Upper lobe of right lung (tissue), 1 donor: ENCODE measurements at regions not wholly inside any gene's neighbourhood (a gene's known extent, or its start where the extent isn't known, plus 50 kb on each side); places are given as distances from the start of the nearest gene placed in this dataset.
"Not testable (repeated sequence)": the region's sequence is repeated elsewhere in the genome, so short reads cannot be mapped to it uniquely, and the experiment has no call there.

ENCODE experiments used
- ATAC-seq: fragments of 200-7000 bp; cut with Tn5 transposase; one replicate; pipeline ENCODE4 v1.9.1; 2020; ENCODE audit warnings: mild to moderate bottlenecking, moderate library complexity
- DNase-seq: peaks from one replicate; pipeline ENCODE4 v3.0.0-alpha.2; 2020
- H3K27ac ChIP-seq: fragments of 200-600 bp; one replicate; pipeline ENCODE4 v1.8.0; 2022
- H3K27me3 ChIP-seq: fragments of 200-600 bp; one replicate; pipeline ENCODE4 v1.8.0; 2022; ENCODE audit warnings: mild to moderate bottlenecking
- H3K36me3 ChIP-seq: fragments of 200-600 bp; one replicate; pipeline ENCODE4 v1.8.0; 2022
- H3K4me1 ChIP-seq: fragments of 200-600 bp; one replicate; pipeline ENCODE4 v1.8.0; 2022
- H3K4me3 ChIP-seq: fragments of 200-600 bp; one replicate; pipeline ENCODE4 v1.8.0; 2022; ENCODE audit warnings: mild to moderate bottlenecking
- H3K9me3 ChIP-seq: fragments of 200-600 bp; one replicate; pipeline ENCODE4 v1.8.0; 2022
- CTCF ChIP-seq: fragments of 200-600 bp; IDR thresholded peaks from one replicate; pipeline ENCODE4 v1.8.0; 2022; ENCODE audit warnings: antibody characterized with exemption
- intact Hi-C: fragments of 100-400 bp; cut with DNase I; formaldehyde crosslinking; loops from one replicate; pipeline ENCODE4 v1.11.0; 2022
- donor health status: DM: no; HTN: yes; CAD: no; lungs with severe emphysema.

GRCh38 chr15:81710328-81710727 lies 335.5 kb downstream of the MEX3B start:
- Histone ChIP-seq H3K9me3 (no peaks in the 10 kb centered on the region), H3K27me3 (no peaks in the 10 kb centered on the region), H3K36me3 (no peaks in the 10 kb centered on the region), H3K4me3 (no peak overlapping the region), H3K27ac (no peak overlapping the region), H3K4me1 (no peaks in the 10 kb centered on the region)
- ATAC-seq, result no peak
- intact Hi-C loops, result no loop called here
- no peak for TF ChIP-seq CTCF
- no peak for DNase-seq

- intact Hi-C loops, H3K4me1 ChIP-seq, H3K4me3 ChIP-seq, ATAC-seq, H3K36me3 ChIP-seq, DNase-seq, H3K27ac ChIP-seq, H3K27me3 ChIP-seq, H3K9me3 ChIP-seq: not testable (repeated sequence)
Measured at GRCh38 chr15:81706816-81707346, 332.9 kb upstream of the TMC3 start.

GRCh38 chr15:81705727-81706126 lies 331.7 kb upstream of the TMC3 start:
- DNase-seq, H3K4me1 ChIP-seq, ATAC-seq, H3K27me3 ChIP-seq, intact Hi-C loops, H3K4me3 ChIP-seq, H3K27ac ChIP-seq, H3K9me3 ChIP-seq, H3K36me3 ChIP-seq: not testable (repeated sequence)

GRCh38 chr15:81686021-81686420 lies 312.0 kb upstream of the TMC3 start:
- TF ChIP-seq CTCF, result no peak
- no peak for ATAC-seq
- Histone ChIP-seq H3K9me3 (no peaks in the 10 kb centered on the region), H3K36me3 (no peaks in the 10 kb centered on the region), H3K27ac (no peak overlapping the region), H3K4me3 (no peak overlapping the region), H3K27me3 (no peaks in the 10 kb centered on the region), H3K4me1 (no peaks in the 10 kb centered on the region)
- intact Hi-C loops, result no loop called here
- no peak for DNase-seq

- Histone ChIP-seq H3K36me3 (no peaks in the 10 kb centered on the region), H3K4me1 (no peaks in the 10 kb centered on the region), H3K4me3 (no peak overlapping the region), H3K27ac (no peak overlapping the region), H3K9me3 (no peaks in the 10 kb centered on the region), H3K27me3 (no peaks in the 10 kb centered on the region)
- ATAC-seq (no peak), DNase-seq (no peak)
- TF ChIP-seq CTCF, result no peak
- intact Hi-C loops, result no loop called here
Measured at GRCh38 chr15:81685237-81685636, 311.2 kb upstream of the TMC3 start.

GRCh38 chr15:81680829-81681228 lies 306.8 kb upstream of the TMC3 start:
- Histone ChIP-seq H3K9me3 (no peaks in the 10 kb centered on the region), H3K27me3 (no peaks in the 10 kb centered on the region), H3K27ac (no peak overlapping the region), H3K4me3 (no peak overlapping the region), H3K4me1 (no peaks in the 10 kb centered on the region), H3K36me3 (no peaks in the 10 kb centered on the region)
- DNase-seq (no peak), ATAC-seq (no peak)
- intact Hi-C loops, result no loop called here
- TF ChIP-seq CTCF, result no peak

- Histone ChIP-seq H3K9me3 (no peaks in the 10 kb centered on the region), H3K27me3 (no peaks in the 10 kb centered on the region), H3K27ac (no peak overlapping the region), H3K36me3 (no peaks in the 10 kb centered on the region), H3K4me3 (no peak overlapping the region), H3K4me1 (no peaks in the 10 kb centered on the region)
- ATAC-seq (no peak), DNase-seq (no peak)
- intact Hi-C loops, result no loop called here
- TF ChIP-seq CTCF, result no peak
Measured at GRCh38 chr15:81666839-81667238, 292.8 kb upstream of the TMC3 start.
